Suprapubic skin (tissue), 4 donors: ENCODE measurements at regions not wholly inside any gene's neighbourhood (a gene's known extent, or its start where the extent isn't known, plus 50 kb on each side); places are given as distances from the start of the nearest gene placed in this dataset.

Source experiments
- POLR2A ChIP-seq, 2 donors: fragments of 450-650 bp; IDR thresholded peaks; one replicate each; pipeline ENCODE4 v1.6.1; 2017; ENCODE audit warnings: antibody characterized with exemption in 2 of 2, mild to moderate bottlenecking in 2 of 2, moderate library complexity in 2 of 2
- POLR2AphosphoS5 ChIP-seq, 3 donors: sonication (generic); formaldehyde crosslinking; IDR thresholded peaks; one replicate each; pipeline ENCODE4 v1.6.1; 2017; ENCODE audit warnings: antibody characterized with exemption in 3 of 3

GRCh38 chr12:28100717-28101116 is 89.5 kb upstream of the CCDC91 start:
- no peak for TF ChIP-seq POLR2A (IDR thresholded peaks at IDR 0.05)
- no peak for TF ChIP-seq POLR2AphosphoS5 (IDR thresholded peaks at IDR 0.05)
